ENCODE measurements at regions not wholly inside any gene's neighbourhood (a gene's known extent, or its start where the extent isn't known, plus 50 kb on each side); places are given as distances from the start of the nearest gene placed in this dataset.
"Not testable (repeated sequence)": the region's sequence is repeated elsewhere in the genome, so short reads cannot be mapped to it uniquely, and the experiment has no call there.

- DNase-seq (ENCODE audit: low read depth in 2 of 3, low spot score in 2 of 3) = not testable (repeated sequence)
Measured at GRCh38 chr11:49817705-49818430, 134.3 kb upstream of the OR4C13 start.

- not testable (repeated sequence) for DNase-seq (ENCODE audit: low read depth in 2 of 3, low spot score in 2 of 3)
Measured at GRCh38 chr11:49823188-49823587, 129.0 kb upstream of the OR4C13 start.

GRCh38 chr11:49850541-49850940 lies 101.7 kb upstream of the OR4C13 start:
- not testable (repeated sequence) for DNase-seq (ENCODE audit: low read depth in 2 of 3, low spot score in 2 of 3)

GRCh38 chr11:49851511-49851910 lies 100.7 kb upstream of the OR4C13 start:
- DNase-seq (ENCODE audit: low read depth in 2 of 3, low spot score in 2 of 3) = no peak

- no peak for DNase-seq (ENCODE audit: low read depth in 2 of 3, low spot score in 2 of 3)
Measured at GRCh38 chr11:49851971-49852389, 100.2 kb upstream of the OR4C13 start.

GRCh38 chr11:49888875-49889274 lies 63.3 kb upstream of the OR4C13 start:
- DNase-seq (ENCODE audit: low read depth in 2 of 3, low spot score in 2 of 3) = not testable (repeated sequence)

- DNase-seq (ENCODE audit: low read depth in 2 of 3, low spot score in 2 of 3) = not testable (repeated sequence)
Measured at GRCh38 chr11:49891910-49892671, 60.1 kb upstream of the OR4C13 start.

GRCh38 chr11:49893442-49893841 lies 58.7 kb upstream of the OR4C13 start:
- not testable (repeated sequence) for DNase-seq (ENCODE audit: low read depth in 2 of 3, low spot score in 2 of 3)

Measured in hematopoietic multipotent progenitor cell (in vitro differentiated cells).